Adrenal gland (tissue), 5 donors: ENCODE measurements at regions not wholly inside any gene's neighbourhood (a gene's known extent, or its start where the extent isn't known, plus 50 kb on each side); places are given as distances from the start of the nearest gene placed in this dataset.

Experiments used
- POLR2A ChIP-seq, 2 donors: fragments of 450-650 bp; IDR thresholded peaks; one replicate each; pipeline ENCODE4 v1.6.1; 2017; ENCODE audit warnings: antibody characterized with exemption in 2 of 2, mild to moderate bottlenecking in 2 of 2, moderate library complexity in 1 of 2
- TF ChIP-seq, protein P1 (sequence below), 6 experiments: fragments of 450-650 bp in 4 of 6; fragments of 200-600 bp in 2 of 6; sonication (generic) in 1 of 6; IDR thresholded peaks; 1 replicate in 5 of 6; 2 replicates in 1 of 6; pipeline versions ENCODE4 v1.5.1 to v1.8.0; 2016 to 2021; ENCODE audit warnings: antibody characterized with exemption in 6 of 6, mild to moderate bottlenecking in 2 of 6, moderate library complexity in 1 of 6
- donor health status: DM: no; HTN: no; CAD: no.

DNA sequence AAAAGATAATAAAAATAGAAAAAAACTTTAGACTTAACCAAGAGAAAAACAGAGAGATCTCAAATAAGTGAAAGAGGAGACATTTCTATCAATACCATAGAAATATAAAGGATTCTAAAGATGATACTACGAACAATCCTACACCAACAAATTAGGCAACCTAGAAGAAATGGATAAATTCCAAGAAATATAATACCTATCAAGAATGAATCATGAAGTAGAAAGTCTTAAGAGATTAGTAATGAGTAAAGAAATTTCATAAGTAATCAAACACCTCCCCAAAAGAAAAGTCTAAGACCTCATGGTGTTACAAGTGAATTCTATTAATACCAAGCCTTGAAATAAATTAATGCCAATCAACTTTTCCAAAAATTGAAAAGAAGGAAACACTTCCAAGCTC is 1584.5 kb upstream of the MIR17HG start:
- TF ChIP-seq, protein P1, sequence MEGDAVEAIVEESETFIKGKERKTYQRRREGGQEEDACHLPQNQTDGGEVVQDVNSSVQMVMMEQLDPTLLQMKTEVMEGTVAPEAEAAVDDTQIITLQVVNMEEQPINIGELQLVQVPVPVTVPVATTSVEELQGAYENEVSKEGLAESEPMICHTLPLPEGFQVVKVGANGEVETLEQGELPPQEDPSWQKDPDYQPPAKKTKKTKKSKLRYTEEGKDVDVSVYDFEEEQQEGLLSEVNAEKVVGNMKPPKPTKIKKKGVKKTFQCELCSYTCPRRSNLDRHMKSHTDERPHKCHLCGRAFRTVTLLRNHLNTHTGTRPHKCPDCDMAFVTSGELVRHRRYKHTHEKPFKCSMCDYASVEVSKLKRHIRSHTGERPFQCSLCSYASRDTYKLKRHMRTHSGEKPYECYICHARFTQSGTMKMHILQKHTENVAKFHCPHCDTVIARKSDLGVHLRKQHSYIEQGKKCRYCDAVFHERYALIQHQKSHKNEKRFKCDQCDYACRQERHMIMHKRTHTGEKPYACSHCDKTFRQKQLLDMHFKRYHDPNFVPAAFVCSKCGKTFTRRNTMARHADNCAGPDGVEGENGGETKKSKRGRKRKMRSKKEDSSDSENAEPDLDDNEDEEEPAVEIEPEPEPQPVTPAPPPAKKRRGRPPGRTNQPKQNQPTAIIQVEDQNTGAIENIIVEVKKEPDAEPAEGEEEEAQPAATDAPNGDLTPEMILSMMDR (IDR thresholded peaks at IDR 0.05) = no peak
- TF ChIP-seq POLR2A (IDR thresholded peaks at IDR 0.05) = no peak
